ENCODE measurements at regions not wholly inside any gene's neighbourhood (a gene's known extent, or its start where the extent isn't known, plus 50 kb on each side); places are given as distances from the start of the nearest gene placed in this dataset.

DNA sequence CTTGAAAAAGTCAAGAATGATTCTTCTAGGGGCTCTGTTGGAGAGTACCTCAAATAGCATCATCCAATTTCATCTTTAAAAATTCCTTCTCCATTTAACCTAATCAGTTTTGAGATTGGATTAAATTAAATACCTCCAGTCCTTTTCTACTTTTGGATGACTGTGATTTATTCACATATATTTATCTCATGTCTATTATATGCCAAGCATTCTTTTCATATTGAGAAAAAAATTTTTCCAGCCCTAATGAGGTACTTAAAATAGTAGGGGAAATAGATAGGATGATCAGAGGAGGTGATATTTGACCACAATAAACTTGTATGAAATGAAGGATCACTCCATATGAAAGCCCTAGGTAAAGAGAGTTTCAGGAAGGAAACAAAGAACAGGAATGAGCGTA, 250.1 kb downstream of the MAT2B start:
- Histone ChIP-seq H3K9me3 (no peaks in the 10 kb centered on the region), H3K4me1 (no peaks in the 10 kb centered on the region), H3K27me3 (no peaks in the 10 kb centered on the region), H3K36me3 (replicated peaks in 1 of 2; ENCODE audit: insufficient read depth in 1 of 2, low read depth in 2 of 2) (no peaks in the 10 kb centered on the region), H3K4me3 (no peak overlapping the region), H3K27ac (no peak overlapping the region)
- WGBS, 2 donors = 64 to 80% methylated on average over 1 of the region's 1 CpG
- ATAC-seq (no peak), DNase-seq (no peak)
- intact Hi-C loops (cut with DNase I) = no loop called here
- no peak for TF ChIP-seq POLR2A (IDR thresholded peaks at IDR 0.05)
- TF ChIP-seq, protein P1, sequence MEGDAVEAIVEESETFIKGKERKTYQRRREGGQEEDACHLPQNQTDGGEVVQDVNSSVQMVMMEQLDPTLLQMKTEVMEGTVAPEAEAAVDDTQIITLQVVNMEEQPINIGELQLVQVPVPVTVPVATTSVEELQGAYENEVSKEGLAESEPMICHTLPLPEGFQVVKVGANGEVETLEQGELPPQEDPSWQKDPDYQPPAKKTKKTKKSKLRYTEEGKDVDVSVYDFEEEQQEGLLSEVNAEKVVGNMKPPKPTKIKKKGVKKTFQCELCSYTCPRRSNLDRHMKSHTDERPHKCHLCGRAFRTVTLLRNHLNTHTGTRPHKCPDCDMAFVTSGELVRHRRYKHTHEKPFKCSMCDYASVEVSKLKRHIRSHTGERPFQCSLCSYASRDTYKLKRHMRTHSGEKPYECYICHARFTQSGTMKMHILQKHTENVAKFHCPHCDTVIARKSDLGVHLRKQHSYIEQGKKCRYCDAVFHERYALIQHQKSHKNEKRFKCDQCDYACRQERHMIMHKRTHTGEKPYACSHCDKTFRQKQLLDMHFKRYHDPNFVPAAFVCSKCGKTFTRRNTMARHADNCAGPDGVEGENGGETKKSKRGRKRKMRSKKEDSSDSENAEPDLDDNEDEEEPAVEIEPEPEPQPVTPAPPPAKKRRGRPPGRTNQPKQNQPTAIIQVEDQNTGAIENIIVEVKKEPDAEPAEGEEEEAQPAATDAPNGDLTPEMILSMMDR (IDR thresholded peaks at IDR 0.05) = no peak

DNA sequence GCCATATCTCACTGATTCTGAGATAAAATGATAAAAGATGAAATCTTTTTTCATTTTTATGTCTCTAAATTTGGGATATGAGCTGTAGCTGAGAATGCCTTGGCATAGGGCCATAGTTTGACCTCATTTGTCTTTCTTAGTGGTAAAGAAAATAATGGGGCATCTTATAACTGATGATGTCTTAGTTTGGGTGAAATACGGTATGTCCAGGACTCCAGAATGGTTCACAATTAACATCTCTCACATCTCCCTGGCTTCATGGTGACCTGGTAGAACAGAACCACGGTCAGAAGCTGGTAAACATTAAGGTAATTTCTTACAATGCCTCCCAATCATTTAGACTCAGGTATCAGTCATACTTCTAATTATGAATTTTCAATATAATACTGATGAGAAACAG, 250.8 kb downstream of the MAT2B start:
- 66 to 71% methylated on average over 2 of the region's 2 CpGs for WGBS, 2 donors
- Histone ChIP-seq H3K27me3 (no peaks in the 10 kb centered on the region), H3K27ac (no peak overlapping the region), H3K9me3 (no peaks in the 10 kb centered on the region), H3K36me3 (replicated peaks in 1 of 2; ENCODE audit: insufficient read depth in 1 of 2, low read depth in 2 of 2) (no peaks in the 10 kb centered on the region), H3K4me3 (no peak overlapping the region), H3K4me1 (no peaks in the 10 kb centered on the region)
- ATAC-seq = no peak
- TF ChIP-seq POLR2A (IDR thresholded peaks at IDR 0.05) = no peak
- DNase-seq = no peak
- intact Hi-C loops (cut with DNase I) = no loop called here

DNA sequence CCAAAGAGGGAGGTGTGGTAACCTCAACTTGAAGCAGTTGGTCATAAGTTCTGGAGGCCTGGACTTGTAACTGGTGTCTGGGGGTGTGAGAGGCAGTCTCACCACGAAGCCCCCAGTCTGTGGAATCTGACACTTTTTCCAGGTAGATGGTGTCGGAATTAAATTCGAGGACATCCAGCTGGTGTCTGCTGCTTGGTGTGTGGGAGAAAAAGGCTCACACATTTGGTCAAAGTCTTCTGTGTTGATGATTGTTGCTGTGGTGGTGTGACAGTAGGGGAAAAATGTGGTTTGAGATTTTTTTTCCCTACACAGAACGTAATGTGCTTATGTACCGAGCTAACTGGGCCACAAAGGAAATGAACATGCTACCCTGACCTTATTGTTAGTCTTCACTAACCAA, 251.9 kb downstream of the MAT2B start:
- Histone ChIP-seq H3K4me3 (no peak overlapping the region), H3K27ac (no peak overlapping the region), H3K27me3 (no peaks in the 10 kb centered on the region), H3K4me1 (no peaks in the 10 kb centered on the region), H3K9me3 (no peaks in the 10 kb centered on the region), H3K36me3 (replicated peaks in 1 of 2; ENCODE audit: insufficient read depth in 1 of 2, low read depth in 2 of 2) (no peaks in the 10 kb centered on the region)
- TF ChIP-seq, protein P1 (IDR thresholded peaks at IDR 0.05) = no peak
- TF ChIP-seq POLR2A (IDR thresholded peaks at IDR 0.05) = no peak
- ATAC-seq (no peak), DNase-seq (no peak)
- intact Hi-C loops (cut with DNase I) = no loop called here
- 52 to 68% methylated on average over 4 to 5 of the region's 5 CpGs for WGBS, 2 donors

DNA sequence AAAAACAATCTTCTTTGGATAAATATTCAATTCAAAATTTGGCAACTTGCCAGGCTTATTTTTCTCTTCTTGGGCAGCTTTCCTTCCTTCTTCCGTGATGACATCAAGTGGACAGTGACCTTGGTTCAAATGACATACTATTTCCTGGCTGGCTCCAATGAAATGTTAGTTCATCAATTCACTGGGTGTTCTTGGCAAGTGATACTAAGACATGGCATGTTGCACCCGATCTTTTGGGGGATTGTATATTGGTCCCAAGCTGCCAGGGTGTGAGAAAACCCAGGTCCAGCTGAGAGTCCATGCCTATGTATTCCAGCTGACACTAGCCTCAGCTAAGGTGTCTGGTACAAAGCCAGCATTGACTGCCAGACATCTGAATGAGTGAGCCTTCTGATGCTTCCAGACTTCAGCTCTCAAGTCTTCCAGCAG, 252.9 kb downstream of the MAT2B start:
- Histone ChIP-seq H3K4me1 (no peaks in the 10 kb centered on the region), H3K36me3 (replicated peaks in 1 of 2; ENCODE audit: insufficient read depth in 1 of 2, low read depth in 2 of 2) (no peaks in the 10 kb centered on the region), H3K27ac (no peak overlapping the region), H3K4me3 (no peak overlapping the region), H3K27me3 (no peaks in the 10 kb centered on the region), H3K9me3 (no peaks in the 10 kb centered on the region)
- intact Hi-C loops (cut with DNase I) = no loop called here
- ATAC-seq (no peak), DNase-seq (no peak)
- WGBS, 2 donors = 41 to 48% methylated on average over 2 of the region's 2 CpGs
- TF ChIP-seq, protein P1 (IDR thresholded peaks at IDR 0.05) = no peak
- no peak for TF ChIP-seq POLR2A (IDR thresholded peaks at IDR 0.05)

DNA sequence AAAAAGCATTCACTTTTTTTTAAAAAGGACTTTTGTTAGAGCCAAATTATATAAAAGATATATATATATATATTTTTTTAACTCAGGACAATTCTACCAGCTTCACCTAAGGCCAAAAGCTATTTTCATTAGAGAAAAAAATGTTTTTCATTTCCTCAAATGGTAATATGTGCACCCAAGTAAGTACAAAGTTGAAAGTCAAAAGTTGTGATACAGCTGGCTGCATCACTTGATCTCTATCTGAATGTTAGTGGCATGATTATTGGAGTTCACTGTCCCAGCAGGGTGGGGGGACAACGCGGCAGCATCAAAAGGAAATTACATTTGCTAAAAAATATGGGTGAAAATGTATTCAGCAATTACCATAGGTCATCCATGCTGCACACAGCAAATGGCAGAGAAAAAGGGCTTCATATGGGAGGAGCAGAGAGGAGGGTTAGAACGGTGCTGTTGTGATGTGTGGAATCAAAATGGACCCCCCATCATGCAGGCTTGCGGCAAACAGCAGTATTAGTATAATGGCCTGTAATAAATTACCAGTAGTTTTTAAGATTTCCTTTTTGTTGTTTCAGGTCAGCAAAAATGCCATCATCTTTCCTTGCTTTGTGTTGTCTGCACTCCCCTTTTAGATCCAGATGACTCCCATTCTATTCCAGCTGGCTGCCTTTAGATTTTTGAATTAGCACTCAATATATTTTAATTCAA, 253.7 kb downstream of the MAT2B start:
- no peaks in the 10 kb centered on the region for H3K27me3 ChIP-seq
- H3K4me3 ChIP-seq = no peak overlapping the region
- H3K9me3 ChIP-seq = no peaks in the 10 kb centered on the region
- H3K36me3 ChIP-seq (replicated peaks in 1 of 2; ENCODE audit: insufficient read depth in 1 of 2, low read depth in 2 of 2) = no peaks in the 10 kb centered on the region
- H3K27ac ChIP-seq = no peak overlapping the region
- intact Hi-C loops (cut with DNase I) = no loop called here
- WGBS, 2 donors = 75 to 78% methylated on average over 4 of the region's 4 CpGs
- TF ChIP-seq, protein P1 (IDR thresholded peaks at IDR 0.05) = no peak
- TF ChIP-seq POLR2A (IDR thresholded peaks at IDR 0.05) = no peak
- H3K4me1 ChIP-seq = no peaks in the 10 kb centered on the region
- no peak for ATAC-seq
- DNase-seq = no peak
